Astrocyte (in vitro differentiated cells and primary cell): ENCODE measurements at regions not wholly inside any gene's neighbourhood (a gene's known extent, or its start where the extent isn't known, plus 50 kb on each side); places are given as distances from the start of the nearest gene placed in this dataset.

Source experiments
- CTCF ChIP-seq: IDR thresholded peaks from 2 replicates; pipeline ENCODE4 v1.5.1; 2011; ENCODE audit warnings: low read depth, mild to moderate bottlenecking, inconsistent platforms, low read length, moderate library complexity; ENCODE audit not compliant: insufficient read depth
- EZH2 ChIP-seq: IDR thresholded peaks from 2 replicates; pipeline ENCODE4 v1.6.1; 2012; ENCODE audit warnings: mild to moderate bottlenecking, low read length, inconsistent platforms; ENCODE audit not compliant: insufficient read depth

DNA sequence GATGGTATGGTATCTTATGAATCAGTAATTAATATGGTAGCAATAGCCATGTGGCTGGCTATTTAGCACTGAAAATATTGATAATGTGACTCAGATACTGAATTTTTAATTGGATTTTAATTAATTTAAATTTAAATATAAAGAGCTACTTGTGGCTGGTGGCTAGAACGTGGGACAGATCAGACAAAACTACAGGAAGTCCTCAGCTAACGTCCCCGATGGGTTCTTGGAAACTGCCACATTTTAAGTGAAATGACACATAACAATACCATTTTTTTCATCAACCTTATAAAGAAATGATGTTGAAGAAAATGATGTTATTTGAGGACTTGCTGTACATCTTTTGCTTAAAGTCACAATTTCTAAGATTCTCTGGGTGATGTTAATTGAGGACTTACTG, 138.1 kb upstream of the FLRT2 start:
- no peak for TF ChIP-seq CTCF
- TF ChIP-seq EZH2: no peak
